GM18519 (cell line): ENCODE measurements at regions not wholly inside any gene's neighbourhood (a gene's known extent, or its start where the extent isn't known, plus 50 kb on each side); places are given as distances from the start of the nearest gene placed in this dataset.
"Not testable (repeated sequence)": the region's sequence is repeated elsewhere in the genome, so short reads cannot be mapped to it uniquely, and the experiment has no call there.

Source experiments
- ATAC-seq: cut with Tn5 transposase; IDR thresholded peaks from one replicate; pipeline ENCODE4 v1.9.1; 2021; ENCODE audit warnings: mild to moderate bottlenecking, moderate library complexity; ENCODE audit not compliant: unreplicated experiment, low FRiP score

DNA sequence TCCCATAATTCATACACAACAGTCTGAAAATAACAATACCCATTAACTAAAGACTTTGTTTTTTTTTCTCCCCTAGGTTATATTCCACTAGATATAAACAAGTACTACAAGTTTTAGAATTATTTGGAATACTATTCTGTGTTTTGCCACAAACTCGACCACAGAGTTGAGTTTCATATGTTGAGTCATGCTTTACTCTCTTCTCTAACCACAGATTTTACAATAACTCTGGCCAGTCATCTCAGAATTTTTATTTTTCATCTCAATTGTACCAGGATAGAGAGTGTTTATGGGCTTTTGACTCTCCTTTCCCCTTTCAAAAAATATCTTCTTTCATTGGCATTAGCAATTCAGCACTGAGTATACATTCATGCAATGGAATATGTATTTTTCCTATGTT lies 348.7 kb upstream of the GALNT5 start:
- ATAC-seq, result peak; percentile 83

DNA sequence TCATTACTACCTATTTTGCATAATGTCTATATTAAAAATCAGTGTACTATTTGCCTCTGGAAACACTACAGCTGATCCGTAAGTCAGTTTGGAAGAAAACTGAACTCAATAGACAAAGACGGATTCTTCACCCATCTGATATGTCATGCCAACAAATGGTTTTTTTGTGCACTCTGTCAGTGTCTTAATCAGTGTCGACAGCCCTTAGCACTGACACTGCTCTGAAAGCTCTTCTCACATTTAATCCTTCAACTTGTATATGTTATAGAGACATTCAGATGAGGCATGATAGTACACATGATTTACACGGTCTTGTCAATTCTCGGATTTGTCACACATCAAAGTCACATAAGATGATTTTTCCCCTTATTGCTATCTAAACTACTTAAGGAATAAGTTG lies 347.5 kb upstream of the GALNT5 start:
- ATAC-seq, result no peak

DNA sequence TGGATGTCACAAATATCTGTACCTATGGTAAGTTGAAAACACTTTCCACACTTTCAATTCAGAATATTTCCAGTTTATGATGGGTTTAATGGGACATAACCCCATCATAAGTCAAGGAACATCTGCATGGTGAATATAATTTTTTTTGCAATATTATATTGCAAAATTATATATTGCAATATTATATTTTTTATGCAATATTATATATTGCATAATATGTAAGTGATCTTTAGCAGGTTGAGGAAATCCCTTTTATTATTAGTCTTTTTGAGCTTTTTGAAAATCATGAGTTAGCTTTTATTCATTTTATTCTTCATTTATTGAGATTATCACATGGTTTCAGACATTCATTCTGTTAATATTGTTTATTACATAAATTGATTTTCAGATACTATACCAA lies 342.2 kb upstream of the GALNT5 start:
- no peak for ATAC-seq

DNA sequence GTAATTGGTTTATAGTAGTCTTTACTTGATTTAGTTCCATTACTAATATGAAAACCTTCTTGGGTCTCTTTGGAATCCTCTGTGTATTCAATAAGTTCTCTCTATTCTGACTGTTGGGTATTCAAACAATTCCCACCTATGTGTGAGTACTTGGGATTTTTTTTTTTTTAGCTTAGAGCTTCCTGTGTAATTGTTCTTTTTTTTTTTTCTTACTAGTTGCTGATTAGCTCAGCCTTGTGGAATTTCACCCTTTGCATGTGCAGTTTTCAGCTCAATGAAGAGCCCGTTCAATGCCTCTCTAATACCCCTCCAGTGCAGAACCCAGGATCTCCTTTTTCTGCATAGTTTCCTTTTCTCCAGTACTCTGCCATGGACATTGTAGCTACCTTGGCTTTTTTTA lies 339.1 kb upstream of the GALNT5 start:
- ATAC-seq, result no peak

DNA sequence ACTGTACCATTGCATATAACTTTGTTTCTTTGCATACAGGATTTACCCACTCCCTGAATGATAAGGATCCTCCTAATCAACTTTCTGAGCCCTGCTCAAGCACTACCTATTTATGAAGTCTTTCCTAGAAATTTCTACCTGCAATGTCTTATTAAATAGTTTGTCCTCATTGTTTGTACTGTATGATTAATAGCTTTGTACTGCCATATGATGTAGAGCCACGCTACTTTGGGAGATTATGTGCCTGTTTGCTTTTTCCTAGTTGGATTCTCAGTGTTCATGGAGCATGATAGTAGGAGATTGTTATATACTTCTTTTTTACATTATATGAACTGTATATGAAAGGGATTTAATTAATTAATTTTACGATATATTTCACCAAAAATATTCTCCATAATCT lies 327.1 kb upstream of the GALNT5 start:
- ATAC-seq, result no peak

DNA sequence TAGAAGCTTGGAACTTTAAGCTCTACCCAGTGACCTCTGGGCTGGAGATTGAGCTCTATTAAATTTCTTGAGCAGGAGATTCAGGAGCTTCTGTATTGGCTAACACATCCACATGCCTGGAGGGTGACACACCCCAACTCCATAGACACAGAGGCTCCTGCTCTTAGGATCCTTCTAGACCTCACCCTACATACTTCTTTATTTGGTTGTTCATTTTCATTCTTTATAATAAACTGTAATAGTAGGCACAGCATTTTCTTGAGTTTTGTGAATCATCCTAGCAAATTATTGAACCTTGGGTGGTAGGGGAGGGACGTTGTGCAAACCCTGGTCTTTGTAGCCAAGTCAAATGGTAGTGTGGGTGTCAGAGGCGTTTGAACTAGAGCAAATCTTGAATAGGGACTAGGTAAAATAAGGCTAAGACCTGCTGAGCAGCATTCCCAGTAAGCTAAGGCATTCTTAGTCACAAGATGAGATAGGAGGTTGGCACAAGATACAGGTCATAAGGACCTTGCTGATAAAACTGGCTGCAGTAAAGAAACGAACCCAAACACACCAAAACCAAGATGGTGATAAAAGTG lies 323.8 kb upstream of the GALNT5 start:
- ATAC-seq, result no peak

DNA sequence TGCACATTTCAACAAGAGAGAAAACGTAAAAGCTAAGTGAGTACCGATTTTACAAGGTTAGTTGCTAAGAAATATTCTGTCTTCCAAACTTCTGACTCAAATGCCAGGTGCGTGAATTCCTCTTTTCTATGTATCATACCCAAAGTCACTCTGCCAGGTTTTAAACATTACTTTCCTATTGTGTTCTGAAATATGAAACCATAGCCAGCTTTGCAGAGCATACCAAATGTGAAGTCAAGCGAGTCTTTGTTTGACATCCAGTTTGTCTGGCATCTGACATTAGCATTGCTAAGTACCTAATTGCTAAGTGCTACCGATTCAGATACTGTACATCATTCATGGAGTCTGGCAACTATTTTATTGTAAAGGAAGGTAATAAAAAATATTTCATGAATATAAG lies 321.9 kb upstream of the GALNT5 start:
- ATAC-seq, result no peak

DNA sequence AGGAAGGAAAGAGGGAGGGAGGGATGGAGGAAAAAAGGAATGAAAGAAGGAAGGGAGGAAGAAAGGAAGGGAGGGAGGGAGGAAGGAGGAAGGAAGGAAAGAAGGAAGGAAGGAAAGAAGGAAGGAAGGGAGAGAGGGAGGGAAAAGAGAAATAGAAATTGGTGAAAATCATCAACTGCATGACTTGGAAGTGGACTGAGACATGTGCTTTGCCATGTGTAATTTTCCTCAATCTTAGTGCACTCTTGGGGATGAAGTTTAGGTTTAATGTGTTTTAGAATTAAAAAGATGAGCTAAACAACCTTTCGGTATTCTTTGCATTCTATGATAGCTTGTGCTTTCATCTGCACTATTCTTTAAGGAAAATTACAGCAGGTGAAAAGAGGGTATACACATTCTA lies 320.1 kb upstream of the GALNT5 start:
- ATAC-seq, result no peak

DNA sequence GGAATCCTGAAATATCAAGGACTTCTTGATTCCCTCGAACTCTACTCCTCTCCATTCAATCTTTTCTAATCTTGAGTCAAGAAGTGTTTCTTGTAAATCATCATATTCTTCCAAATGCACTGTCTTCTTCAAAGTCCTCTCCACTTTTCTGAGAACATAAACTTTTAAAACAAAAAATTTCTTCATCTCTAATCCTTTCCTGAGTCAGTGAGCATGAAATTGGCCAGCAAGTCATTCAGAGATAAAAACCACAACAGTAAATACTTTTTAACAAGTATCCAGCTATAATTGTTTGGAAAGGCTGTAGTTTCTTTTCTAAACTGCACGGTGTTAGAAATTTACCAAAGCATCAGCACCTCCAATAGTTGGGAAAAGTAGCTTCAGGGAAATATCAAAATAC lies 312.6 kb upstream of the GALNT5 start:
- ATAC-seq, result no peak

DNA sequence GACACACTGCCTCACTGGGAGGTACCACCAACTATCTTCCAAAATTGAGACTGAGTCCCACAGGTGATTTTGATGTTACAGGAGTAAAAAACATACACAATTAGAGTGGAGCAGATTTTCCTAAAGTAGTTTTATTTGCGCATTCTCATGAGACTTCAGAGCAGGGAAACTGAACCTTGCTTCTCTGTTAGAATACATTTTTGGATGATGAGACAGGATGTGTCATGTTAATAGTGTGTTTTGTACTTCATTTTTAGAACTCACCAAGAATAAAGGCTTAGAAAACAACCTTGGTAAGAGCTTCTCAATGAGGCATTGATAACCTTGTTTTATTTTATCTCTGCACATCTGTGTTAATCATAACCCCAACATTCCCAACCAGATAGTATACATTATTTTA lies 310.2 kb upstream of the GALNT5 start:
- no peak for ATAC-seq

DNA sequence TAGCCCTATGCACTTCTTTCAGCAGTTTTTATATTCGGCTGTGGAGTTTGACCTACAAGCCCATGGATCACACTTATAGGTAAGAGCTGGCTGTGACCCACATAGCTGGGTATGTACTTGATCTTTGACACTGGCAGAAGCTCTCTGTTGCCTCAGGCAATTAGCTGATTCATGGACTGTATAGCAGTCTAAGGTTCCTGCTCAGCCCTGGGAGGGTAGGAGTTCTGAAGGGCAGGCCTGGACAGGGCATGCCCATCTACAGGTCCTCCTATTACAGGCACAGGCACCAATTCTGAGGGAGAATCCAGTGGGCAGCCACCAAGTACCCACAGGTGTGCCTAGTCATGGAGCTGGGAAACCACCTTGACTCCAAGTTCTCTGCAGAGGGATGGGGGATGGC lies 301.8 kb upstream of the GALNT5 start:
- ATAC-seq, result no peak

DNA sequence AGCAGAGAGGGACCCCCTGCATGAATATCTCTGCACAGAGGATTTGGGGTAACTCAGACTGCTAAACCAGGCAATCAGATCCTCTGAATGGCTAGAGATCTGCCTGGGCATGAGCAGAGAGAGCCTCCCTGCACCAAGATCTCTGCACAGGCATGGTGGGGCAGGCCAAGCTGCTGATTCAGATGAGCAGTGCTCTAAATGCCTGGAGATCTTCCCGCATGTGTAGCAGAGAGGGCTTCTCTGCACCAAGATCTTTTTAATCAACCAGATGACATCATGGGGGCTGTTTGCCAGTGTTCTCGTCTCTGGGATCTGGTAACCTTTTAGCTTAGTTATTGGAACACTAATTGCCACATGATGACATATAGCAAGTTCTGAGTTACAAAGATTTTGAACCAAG lies 301.3 kb upstream of the GALNT5 start:
- ATAC-seq, result no peak

DNA sequence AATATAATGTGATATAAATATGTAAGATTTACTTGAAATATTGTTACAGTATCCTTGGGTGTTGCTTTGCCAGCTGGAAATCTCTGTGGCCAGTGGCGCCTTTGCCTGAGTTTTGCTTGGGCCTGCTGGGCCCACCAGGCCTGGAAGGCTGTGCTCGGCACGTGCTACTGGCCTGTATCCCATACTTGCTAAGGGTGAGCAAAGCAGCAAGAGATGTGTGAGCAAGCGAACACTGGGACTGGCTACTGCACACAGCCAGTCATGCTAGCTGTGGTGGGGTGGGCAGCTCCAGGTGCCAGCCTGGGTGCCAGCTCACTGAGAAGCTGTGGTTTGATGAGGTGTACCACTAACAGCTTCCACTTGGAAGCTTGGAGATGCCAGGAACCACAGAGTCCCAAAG lies 299.1 kb upstream of the GALNT5 start:
- ATAC-seq, result no peak

DNA sequence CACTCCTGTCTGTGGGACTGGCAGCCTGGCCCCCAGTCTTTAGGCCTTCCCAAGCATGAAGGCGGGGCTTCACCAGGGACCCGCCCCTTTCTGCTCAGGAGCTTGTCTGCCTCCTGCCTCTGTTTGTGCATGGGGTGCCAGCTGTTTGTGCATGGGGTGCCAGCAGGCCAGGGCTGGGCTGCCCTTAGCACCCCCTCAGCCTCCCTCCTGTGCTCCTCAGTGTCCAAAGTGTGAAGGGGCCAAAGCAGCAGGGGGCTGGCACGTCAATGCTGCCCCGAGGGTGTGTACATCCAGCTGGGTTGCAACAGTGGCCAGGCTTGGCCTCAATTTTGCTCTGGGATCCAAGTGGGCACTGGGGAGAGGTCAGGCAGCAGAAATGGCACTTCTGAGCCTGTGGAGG lies 298.0 kb upstream of the GALNT5 start:
- ATAC-seq, result no peak

DNA sequence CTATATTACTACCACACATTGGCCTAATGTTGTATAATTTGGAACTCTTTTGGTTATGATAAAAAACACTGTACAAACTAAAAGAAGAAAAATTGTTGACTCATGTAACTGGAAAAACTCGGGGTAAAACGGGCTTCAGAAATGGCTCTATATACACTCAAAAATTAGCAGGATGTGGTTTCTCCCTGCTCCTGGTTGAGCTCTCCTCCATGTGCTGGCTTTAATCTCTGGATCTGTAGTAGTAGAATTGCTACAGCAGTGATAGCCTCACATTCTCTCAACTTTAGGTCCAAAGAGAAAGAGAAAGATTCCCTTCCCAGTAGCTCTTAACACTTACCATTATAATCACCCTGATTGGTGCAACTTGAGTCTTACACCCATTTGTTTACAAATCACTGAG lies 274.9 kb upstream of the GALNT5 start:
- no peak for ATAC-seq

DNA sequence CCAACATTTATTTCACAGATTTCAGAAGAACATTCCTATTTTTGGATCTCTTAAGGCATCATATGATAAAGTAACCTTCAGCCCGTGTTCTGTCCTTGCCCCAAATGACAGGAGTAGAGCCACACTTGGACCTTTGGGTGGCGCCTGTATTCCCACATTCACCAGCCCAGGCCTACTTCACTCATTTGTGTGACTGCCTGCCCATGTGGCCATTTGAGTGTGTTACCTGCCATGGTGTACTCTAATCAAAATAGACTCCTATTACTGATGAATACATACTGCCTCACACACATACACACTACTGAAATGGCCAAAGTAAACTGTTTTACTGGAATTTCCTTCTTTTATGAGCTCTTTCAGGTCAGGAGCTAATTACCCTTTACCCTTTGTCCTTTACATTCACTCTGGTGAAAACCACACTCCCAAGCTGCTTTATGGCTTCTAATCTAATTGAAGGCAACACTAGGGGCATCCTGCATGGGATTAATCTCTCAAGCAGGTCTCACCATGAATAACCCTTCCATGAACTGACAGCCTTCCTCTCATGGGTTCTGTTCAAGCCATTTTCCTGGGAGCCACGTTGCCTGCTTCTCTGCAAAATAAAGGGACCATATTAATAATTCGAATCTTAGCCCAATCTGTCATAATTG lies 271.0 kb upstream of the GALNT5 start:
- ATAC-seq, result no peak

DNA sequence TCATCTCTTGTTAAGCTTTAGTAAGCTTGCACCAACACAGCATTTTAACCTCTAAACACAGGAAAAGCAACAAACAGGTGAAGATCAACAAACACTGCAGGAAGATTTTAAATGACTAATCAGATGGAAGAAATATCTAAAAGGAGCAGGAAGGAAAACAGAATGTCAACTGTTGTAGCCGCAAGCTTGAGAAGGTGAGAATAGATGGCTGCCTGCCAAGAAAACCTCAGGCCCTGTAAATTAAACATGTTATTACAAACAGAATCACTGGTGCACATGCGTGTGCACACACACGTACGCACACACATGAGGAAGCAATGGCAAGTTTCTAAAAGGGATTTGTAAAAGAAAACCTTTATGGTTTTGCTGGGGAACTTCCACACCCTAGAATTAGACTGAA lies 257.8 kb upstream of the GALNT5 start:
- ATAC-seq, result no peak

DNA sequence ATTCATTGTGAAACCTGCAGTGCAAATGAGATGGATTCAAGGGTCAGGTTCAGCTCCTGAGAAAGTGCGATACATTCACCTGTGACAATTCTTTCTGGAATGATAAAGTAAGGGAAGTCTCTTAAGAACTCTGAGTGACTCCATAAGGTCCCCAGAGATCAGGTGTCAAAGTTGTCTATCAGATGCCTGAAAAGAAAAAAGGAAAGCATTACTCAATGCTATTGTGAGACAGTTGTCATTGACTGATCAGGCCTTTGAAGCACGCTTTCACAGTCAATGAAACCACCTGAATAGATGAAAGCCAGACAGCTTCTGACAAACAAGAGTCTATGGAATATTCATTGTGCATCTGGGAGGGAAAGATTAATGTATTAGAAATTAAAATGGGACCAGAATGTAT lies 252.7 kb upstream of the GALNT5 start:
- ATAC-seq, result no peak

DNA sequence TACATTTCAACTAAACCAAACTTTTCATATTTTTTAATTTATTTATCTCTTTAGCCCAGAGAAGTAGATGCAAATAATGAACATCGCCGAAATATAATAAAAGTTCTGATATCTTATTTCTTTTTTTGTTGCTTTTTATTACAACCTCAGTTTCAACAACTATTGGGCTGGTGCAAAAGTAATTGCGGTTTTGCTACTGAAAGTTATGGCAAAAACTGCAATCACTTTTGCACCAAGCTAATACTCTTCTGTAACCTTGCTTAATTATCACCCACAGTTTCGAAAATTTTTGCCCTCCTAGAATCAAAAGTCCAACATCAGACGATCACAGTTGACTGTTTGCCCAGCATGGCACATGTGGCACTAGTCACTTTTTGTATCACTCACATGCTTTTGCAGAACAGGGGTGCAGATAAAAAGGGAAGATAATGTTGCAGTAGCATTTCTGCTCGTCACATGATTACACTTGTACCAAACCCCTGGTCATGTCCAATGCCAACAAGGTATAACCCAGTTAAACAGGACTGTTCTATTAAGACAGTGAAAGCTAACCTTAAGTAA lies 242.4 kb upstream of the GALNT5 start:
- no peak for ATAC-seq

DNA sequence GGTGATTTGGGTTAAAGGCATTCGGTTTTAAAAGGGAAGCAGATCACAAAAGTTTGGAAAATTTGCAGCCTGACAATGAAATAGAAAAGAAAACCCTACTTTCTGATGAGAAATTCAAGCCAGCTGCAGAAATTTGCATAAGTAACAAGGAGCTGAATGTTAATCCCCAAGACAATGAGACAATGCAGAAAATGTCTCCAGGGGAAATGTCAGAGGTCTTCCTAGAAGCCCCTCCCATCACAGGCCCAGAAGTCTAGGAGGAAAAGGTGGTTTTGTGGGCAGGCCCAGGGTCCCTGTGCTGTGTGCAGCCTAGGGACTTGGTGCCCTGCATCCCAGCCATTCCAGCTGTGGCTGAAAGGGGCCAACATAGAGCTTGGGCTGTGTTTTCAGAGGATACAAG lies 234.2 kb upstream of the GALNT5 start:
- ATAC-seq, result not testable (repeated sequence)

DNA sequence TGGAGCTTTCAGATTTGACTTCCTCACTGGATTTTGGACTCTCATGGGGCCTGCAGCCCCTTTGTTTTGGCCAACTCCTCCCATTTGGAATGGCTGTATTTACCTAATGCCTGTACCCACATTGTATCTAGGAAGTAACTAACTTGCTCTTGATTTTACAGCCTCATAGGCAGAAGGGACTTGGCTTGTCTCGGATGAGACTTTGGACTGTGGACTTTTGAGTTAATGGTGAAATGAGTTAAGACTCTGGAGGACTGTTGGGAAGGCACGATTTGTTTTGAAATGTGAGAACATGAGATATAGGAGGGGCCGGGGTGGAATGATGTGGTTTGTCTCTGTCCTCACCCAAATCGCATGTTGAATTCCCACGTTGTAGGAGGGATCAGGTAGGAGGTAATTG lies 233.4 kb upstream of the GALNT5 start:
- ATAC-seq, result no peak

DNA sequence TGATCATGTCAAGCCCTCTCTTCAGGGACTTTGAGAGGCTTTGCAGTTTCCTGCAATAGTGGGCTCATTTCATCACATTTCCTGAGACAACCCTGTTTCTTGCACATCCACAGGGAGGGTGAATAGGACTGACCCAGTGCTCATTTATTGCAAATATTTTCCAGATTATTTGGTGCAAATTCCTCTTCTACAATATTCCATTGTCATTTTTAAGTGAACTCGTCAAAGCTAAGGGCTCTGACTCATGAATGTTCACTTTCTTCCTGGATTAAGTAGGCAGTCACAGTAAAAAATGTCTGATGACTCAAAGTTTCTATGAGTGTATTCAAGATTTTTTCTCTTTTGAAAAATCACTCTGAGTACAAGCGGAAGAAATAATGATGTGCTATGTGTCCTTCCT lies 225.5 kb upstream of the GALNT5 start:
- ATAC-seq, result no peak

DNA sequence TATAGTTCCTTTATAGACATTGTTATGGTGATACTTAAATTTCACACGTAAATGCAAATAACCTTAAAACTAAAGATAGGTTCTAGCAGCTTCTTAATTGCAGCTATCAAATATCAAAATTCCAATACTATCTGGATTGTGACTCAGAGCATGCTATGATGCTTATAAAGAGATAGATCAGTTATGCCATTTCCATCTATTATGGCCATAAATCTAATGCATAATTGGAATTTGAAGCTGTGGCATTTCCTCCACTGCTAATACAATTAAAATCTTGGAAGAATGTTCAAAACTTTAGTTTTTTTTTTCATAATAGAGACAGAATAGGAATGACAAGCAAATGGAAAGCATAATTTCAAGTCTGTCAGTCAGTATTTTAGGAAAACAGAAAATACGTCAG lies 220.8 kb upstream of the GALNT5 start:
- no peak for ATAC-seq
